Astrocyte (in vitro differentiated cells and primary cell): ENCODE measurements at regions not wholly inside any gene's neighbourhood (a gene's known extent, or its start where the extent isn't known, plus 50 kb on each side); places are given as distances from the start of the nearest gene placed in this dataset.

Source experiments
- DNase-seq: peaks from one replicate; pipeline ENCODE4 v3.0.0-alpha.2; 2010; ENCODE audit warnings: low read depth
- FAIRE-seq: peaks from 2 replicates; lab custom pipeline; 2011; peaks lifted over from hg19 to GRCh38; lab: Jason Lieb, UNC
- H2AFZ ChIP-seq: 2 replicates; pipeline ENCODE4 v1.6.0; 2012; ENCODE audit warnings: low read depth, low read length, inconsistent platforms
- H3K27ac ChIP-seq: 2 replicates; pipeline ENCODE4 v1.5.1; 2011; ENCODE audit warnings: low read depth, low read length, inconsistent platforms
- H3K27me3 ChIP-seq: 2 replicates; pipeline ENCODE4 v1.6.0; 2011; ENCODE audit warnings: low read length, inconsistent platforms; ENCODE audit not compliant: insufficient read depth
- H3K36me3 ChIP-seq: 2 replicates; pipeline ENCODE4 v1.5.1; 2011; ENCODE audit warnings: low read length, inconsistent platforms; ENCODE audit not compliant: insufficient read depth
- H3K4me1 ChIP-seq: 2 replicates; pipeline ENCODE4 v1.5.1; 2011; ENCODE audit warnings: low read length, inconsistent platforms; ENCODE audit not compliant: insufficient read depth
- H3K4me2 ChIP-seq: 2 replicates; pipeline ENCODE4 v1.6.0; 2012; ENCODE audit warnings: low read length, inconsistent platforms
- H3K4me3 ChIP-seq: 2 replicates; pipeline ENCODE4 v1.5.1; 2011; ENCODE audit warnings: low read depth, mild to moderate bottlenecking, low read length, inconsistent platforms; ENCODE audit not compliant: insufficient read depth
- H3K79me2 ChIP-seq: 2 replicates; pipeline ENCODE4 v1.6.0; 2012; ENCODE audit warnings: mild to moderate bottlenecking, low read length, inconsistent platforms; ENCODE audit not compliant: insufficient read depth
- H3K9ac ChIP-seq: 2 replicates; pipeline ENCODE4 v1.6.0; 2012; ENCODE audit warnings: mild to moderate bottlenecking, low read length, inconsistent platforms
- H3K9me3 ChIP-seq: 2 replicates; pipeline ENCODE4 v1.5.1; 2012; ENCODE audit warnings: low read depth, mild to moderate bottlenecking, low read length, inconsistent platforms; ENCODE audit not compliant: insufficient read depth
- H4K20me1 ChIP-seq: 2 replicates; pipeline ENCODE4 v1.6.0; 2012; ENCODE audit warnings: low read length, inconsistent platforms; ENCODE audit not compliant: insufficient read depth
- H3K27ac Mint-ChIP-seq: one replicate; pipeline ENCODE4 v1.8.0; 2021; ENCODE audit warnings: mild to moderate bottlenecking, mixed read lengths; ENCODE audit not compliant: unreplicated experiment
- H3K27me3 Mint-ChIP-seq: one replicate; pipeline ENCODE4 v1.8.0; 2021; ENCODE audit warnings: low read depth, mixed read lengths; ENCODE audit not compliant: unreplicated experiment
- H3K36me3 Mint-ChIP-seq: one replicate; pipeline ENCODE4 v1.8.0; 2021; ENCODE audit warnings: low read depth, mixed read lengths; ENCODE audit not compliant: unreplicated experiment
- H3K4me1 Mint-ChIP-seq: one replicate; pipeline ENCODE4 v1.8.0; 2021; ENCODE audit warnings: low read depth, mixed read lengths; ENCODE audit not compliant: unreplicated experiment
- H3K4me3 Mint-ChIP-seq: one replicate; pipeline ENCODE4 v1.8.0; 2021; ENCODE audit warnings: mild to moderate bottlenecking, moderate library complexity, mixed read lengths; ENCODE audit not compliant: unreplicated experiment
- H3K9me3 Mint-ChIP-seq: one replicate; pipeline ENCODE4 v1.8.0; 2021; ENCODE audit warnings: mild to moderate bottlenecking, mixed read lengths; ENCODE audit not compliant: unreplicated experiment
- CTCF ChIP-seq: IDR thresholded peaks from 2 replicates; pipeline ENCODE4 v1.5.1; 2011; ENCODE audit warnings: low read depth, mild to moderate bottlenecking, inconsistent platforms, low read length, moderate library complexity; ENCODE audit not compliant: insufficient read depth
- EZH2 ChIP-seq: IDR thresholded peaks from 2 replicates; pipeline ENCODE4 v1.6.1; 2012; ENCODE audit warnings: mild to moderate bottlenecking, low read length, inconsistent platforms; ENCODE audit not compliant: insufficient read depth

GRCh38 chr10:35268791-35269257 is 67.5 kb upstream of the CCNY start:
- Mint-ChIP-seq H3K36me3 (no peaks in the 10 kb centered on the region), H3K4me1 (peaks cover 17% of the 10 kb centered on the region), H3K27me3 (no peaks in the 10 kb centered on the region), H3K4me3 (no peak overlapping the region), H3K9me3 (no peaks in the 10 kb centered on the region), H3K27ac (no peak overlapping the region)
- FAIRE-seq (no peak), DNase-seq (peak; percentile 50)
- no peak overlapping the region for H3K4me3 ChIP-seq
- H2AFZ ChIP-seq: peak overlapping the region; percentile 23
- no peaks in the 10 kb centered on the region for H3K4me1 ChIP-seq
- no peaks in the 10 kb centered on the region for H4K20me1 ChIP-seq
- TF ChIP-seq EZH2: no peak
- TF ChIP-seq CTCF: no peak
- no peaks in the 10 kb centered on the region for H3K9me3 ChIP-seq
- H3K27me3 ChIP-seq: peaks cover 2% of the 10 kb centered on the region
- H3K9ac ChIP-seq: no peak overlapping the region
- no peaks in the 10 kb centered on the region for H3K79me2 ChIP-seq
- no peak overlapping the region for H3K27ac ChIP-seq
- H3K36me3 ChIP-seq: no peaks in the 10 kb centered on the region
- no peak overlapping the region for H3K4me2 ChIP-seq

- no peaks in the 10 kb centered on the region for H3K79me2 ChIP-seq
Observed at GRCh38 chr10:35270100-35270499, 66.2 kb upstream of the CCNY start.

More at GRCh38 chr10:35270100-35270499, 66.2 kb upstream of the CCNY start:
- H3K4me3 ChIP-seq: no peak overlapping the region
- peaks cover 2% of the 10 kb centered on the region for H3K27me3 ChIP-seq
- no peaks in the 10 kb centered on the region for H3K4me1 ChIP-seq
- H3K9ac ChIP-seq: no peak overlapping the region
- no peak overlapping the region for H3K4me2 ChIP-seq
- peaks cover 17% of the 10 kb centered on the region for H3K4me1 Mint-ChIP-seq
- H3K27me3 Mint-ChIP-seq: peaks cover 4% of the 10 kb centered on the region
- no peak overlapping the region for H3K4me3 Mint-ChIP-seq
- DNase-seq (no peak), FAIRE-seq (no peak)
- no peaks in the 10 kb centered on the region for H3K36me3 ChIP-seq
- H3K36me3 Mint-ChIP-seq: no peaks in the 10 kb centered on the region
- H4K20me1 ChIP-seq: no peaks in the 10 kb centered on the region
- TF ChIP-seq CTCF (no peak), EZH2 (no peak)
- H2AFZ ChIP-seq: no peak overlapping the region
- H3K9me3 ChIP-seq: no peaks in the 10 kb centered on the region
- peak overlapping the region; percentile 42 for H3K27ac Mint-ChIP-seq
- no peak overlapping the region for H3K27ac ChIP-seq
- no peaks in the 10 kb centered on the region for H3K9me3 Mint-ChIP-seq
